GM21515 (cell line): ENCODE measurements at regions not wholly inside any gene's neighbourhood (a gene's known extent, or its start where the extent isn't known, plus 50 kb on each side); places are given as distances from the start of the nearest gene placed in this dataset.
"Not testable (repeated sequence)": the region's sequence is repeated elsewhere in the genome, so short reads cannot be mapped to it uniquely, and the experiment has no call there.

Source experiments
- ATAC-seq: cut with Tn5 transposase; IDR thresholded peaks from one replicate; pipeline ENCODE4 v1.9.1; 2021; ENCODE audit not compliant: unreplicated experiment

GRCh38 chr14:56419750-56420149, 159.8 kb upstream of the TMEM260 start:
- no peak for ATAC-seq

GRCh38 chr14:56422221-56422620, 157.4 kb upstream of the TMEM260 start:
- ATAC-seq = no peak

DNA sequence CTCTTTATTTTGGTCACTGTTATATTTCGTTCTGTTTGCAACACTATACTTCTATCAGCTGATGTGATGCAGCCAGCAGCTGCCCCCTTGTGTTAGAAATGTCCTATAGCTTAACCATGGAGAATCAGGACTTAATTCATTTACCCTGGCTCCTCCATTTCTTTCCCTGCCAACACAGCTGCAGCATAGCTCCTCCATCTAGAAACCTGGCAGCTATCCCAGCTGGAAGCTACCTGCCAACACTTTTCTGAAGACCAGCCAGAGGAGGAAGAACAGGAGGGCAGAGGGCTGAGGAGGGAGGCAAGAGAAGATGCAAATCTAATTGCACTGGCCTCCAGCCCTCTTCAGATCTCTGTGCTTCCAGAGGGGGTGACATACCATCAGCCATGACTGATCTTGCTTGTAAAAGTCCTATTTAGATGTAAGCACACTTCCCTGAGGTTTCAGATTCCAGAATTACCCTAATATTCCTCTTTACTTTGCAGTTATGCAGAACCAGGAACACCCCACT, 156.8 kb upstream of the TMEM260 start:
- ATAC-seq = no peak

GRCh38 chr14:56423544-56423943, 156.1 kb upstream of the TMEM260 start:
- ATAC-seq = no peak

DNA sequence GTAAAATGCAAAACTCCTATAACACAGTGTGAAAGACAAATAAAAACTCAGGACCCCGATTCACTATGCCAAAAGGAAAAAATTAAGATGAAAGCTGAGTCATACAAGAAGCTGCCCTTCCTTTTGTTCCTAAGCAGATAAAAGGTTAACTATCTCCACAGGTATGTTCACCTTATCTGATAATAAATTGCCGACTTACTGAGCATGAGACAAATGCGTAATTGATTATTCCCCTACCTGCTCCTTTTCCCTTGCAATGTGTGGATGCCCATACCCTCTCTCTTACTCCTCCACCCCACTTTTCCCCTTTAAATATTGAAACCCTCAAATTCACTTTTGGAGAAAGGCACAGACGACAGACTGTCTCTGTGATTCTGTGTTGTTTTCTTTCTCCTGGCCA, 148.6 kb upstream of the TMEM260 start:
- ATAC-seq = no peak

- ATAC-seq = no peak
These were observed 129.9 kb upstream of the TMEM260 start for GRCh38 chr14:56449670-56450213.

GRCh38 chr14:56452940-56453339, 126.7 kb upstream of the TMEM260 start:
- no peak for ATAC-seq

DNA sequence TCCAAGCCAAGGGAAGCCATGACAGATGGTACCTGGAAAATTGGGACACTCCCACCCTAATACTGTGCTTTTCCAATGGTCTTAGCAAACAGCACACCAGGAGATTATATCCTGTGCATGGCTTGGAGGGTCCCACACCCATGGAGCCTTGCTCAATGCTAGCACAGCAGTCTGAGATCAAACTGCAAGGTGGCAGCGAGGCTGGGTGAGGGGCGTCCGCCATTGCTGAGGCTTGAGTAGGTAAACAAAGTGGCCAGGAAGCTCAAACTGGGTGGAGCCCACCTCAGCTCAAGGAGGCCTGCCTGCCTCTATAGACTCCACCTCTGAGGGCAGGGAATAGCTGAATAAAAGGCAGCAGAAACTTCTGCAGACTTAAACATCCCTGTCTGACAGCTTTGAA, 124.9 kb upstream of the TMEM260 start:
- ATAC-seq = not testable (repeated sequence)

DNA sequence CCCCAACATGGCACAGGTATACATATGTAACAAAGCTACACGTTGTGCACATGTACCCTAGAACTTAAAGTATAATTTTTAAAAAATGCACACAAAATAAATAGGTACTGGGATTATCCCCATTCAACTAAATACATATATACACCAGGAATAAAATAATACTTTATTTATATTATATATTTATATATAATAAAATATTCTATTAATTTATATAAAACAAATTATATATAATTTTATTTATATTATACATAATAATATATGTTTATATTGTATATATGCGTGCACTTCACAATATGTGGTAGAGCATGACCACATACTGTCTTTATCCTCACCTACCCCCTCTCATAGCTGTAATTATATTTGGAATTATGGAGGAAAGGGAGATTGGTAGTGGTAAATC, 119.1 kb upstream of the TMEM260 start:
- no peak for ATAC-seq

DNA sequence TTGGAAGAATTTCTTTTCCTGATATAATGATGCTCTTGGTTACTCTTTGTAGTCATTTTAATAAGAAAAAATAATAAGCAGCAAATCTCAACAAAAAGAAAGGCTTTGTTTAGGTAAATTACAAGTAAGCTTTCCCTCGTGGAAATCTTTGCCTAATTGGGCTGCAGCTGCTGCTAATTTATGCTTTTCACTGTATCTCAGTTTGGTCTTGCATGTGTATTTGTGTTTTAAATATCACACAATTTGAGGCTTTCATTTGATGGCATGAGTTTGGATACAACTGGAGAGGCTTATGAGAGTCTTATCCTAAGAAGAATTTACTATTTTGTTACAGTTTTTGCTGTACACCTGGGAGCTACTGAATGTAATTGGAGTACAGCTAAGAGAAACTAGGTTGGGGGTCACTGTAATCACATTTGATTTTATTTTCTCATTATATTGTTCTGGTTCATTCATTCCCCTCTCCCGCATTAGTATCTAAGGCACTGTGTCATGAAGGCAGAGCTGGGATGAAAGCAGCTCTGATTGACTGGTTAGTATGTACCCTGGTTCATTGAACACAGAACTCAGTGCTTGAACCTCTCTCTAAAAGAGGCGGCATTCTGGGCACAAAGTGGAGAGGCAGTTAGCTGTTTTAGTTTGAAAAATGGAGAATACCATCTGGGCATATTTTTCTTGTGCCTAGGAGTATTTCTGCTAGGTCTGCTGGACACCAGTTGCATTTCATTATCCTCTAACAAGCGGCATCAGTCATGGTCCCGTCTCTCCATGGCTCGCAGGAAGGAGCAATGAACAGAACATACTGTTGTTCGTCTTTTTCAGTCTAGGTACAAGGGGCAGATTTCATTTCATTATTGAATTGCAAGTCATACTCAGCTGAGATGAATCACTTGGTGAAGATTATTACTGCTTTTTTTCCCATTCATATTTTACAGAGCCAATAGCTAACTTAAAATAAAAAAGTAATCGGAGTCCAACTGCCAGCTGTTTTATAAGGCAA, 118.0 kb upstream of the TMEM260 start:
- no peak for ATAC-seq

GRCh38 chr14:56463271-56463890, 116.2 kb upstream of the TMEM260 start:
- no peak for ATAC-seq

DNA sequence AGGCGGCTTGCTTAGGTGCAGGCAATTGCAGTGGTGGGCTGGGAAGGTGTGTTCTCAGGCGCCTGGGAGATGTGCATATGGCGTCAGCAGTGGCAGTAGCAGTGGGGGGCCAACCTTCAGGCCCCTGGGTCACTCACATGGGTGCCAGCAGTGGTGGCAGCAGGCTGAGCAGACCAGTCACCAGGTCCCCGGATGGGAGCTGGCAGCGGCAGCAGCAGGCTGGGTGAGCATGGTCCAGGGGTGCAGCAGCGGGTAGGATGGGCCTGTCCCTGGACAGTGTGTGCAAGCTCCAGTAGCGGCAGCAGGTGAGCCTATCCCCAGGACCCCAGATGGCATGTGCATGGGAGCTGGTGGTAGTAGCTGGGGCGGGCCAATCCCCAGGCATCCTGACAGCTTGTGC, 108.5 kb upstream of the TMEM260 start:
- no peak for ATAC-seq

DNA sequence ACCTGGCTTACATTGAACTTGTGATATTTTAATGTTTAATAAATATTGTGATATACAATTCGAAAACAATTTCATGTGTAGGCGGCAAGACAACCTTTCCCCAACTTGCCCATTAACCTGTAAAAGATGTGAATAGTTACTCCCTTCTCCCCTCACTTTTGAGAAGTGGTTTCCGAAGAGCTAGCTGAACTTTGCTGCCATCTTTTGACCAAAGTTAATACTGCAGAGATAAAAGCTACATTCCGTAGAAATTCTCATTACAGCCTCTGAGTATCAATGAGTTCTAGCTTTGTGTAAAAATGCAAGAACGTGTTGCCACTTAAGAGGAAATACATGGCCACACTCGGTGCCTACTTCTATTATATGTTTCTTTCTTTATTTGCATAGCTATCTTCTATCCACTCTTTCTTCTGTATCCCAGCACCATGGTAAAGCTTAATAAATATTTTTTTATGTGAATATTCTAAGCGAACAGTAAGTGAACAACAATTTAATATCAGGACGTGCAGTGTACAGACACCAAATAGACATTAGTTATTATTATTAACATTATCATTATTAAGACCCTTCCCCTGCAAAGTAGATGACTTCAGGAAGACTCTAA, 105.1 kb upstream of the TMEM260 start:
- no peak for ATAC-seq

GRCh38 chr14:56482310-56482911, 97.2 kb upstream of the TMEM260 start:
- ATAC-seq = no peak

DNA sequence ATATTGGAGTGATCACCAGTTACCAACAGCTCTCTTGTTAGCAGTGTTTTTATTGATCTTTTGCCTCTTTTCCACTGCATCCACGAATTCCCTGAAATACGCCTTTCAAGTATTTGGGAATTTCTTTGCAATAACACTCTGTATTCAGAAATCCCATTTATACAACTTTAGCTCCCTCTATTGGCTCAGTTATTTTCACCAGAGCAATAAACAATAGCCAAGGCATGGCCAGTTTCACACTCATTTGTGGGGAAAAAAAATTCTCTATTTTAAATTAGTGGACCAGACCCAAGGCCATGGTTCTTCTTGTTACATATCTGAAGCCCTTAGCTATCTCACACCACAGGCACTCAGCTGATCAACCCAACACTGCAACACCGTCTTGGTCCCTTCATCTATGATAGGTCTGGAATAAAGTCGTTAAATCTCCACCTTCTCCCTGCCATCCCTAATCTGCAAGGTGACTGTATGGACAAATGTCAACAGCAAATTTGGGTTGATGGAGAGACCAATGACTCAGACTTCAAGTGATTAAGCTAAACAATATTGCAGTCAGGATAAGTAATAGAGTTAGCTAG, 92.4 kb upstream of the TMEM260 start:
- ATAC-seq = no peak

GRCh38 chr14:56487761-56488160, 91.8 kb upstream of the TMEM260 start:
- ATAC-seq = no peak

- ATAC-seq = no peak
These were observed 91.3 kb upstream of the TMEM260 start for GRCh38 chr14:56488306-56488705.

- ATAC-seq = no peak
These were observed 89.2 kb upstream of the TMEM260 start for GRCh38 chr14:56490379-56490778.

DNA sequence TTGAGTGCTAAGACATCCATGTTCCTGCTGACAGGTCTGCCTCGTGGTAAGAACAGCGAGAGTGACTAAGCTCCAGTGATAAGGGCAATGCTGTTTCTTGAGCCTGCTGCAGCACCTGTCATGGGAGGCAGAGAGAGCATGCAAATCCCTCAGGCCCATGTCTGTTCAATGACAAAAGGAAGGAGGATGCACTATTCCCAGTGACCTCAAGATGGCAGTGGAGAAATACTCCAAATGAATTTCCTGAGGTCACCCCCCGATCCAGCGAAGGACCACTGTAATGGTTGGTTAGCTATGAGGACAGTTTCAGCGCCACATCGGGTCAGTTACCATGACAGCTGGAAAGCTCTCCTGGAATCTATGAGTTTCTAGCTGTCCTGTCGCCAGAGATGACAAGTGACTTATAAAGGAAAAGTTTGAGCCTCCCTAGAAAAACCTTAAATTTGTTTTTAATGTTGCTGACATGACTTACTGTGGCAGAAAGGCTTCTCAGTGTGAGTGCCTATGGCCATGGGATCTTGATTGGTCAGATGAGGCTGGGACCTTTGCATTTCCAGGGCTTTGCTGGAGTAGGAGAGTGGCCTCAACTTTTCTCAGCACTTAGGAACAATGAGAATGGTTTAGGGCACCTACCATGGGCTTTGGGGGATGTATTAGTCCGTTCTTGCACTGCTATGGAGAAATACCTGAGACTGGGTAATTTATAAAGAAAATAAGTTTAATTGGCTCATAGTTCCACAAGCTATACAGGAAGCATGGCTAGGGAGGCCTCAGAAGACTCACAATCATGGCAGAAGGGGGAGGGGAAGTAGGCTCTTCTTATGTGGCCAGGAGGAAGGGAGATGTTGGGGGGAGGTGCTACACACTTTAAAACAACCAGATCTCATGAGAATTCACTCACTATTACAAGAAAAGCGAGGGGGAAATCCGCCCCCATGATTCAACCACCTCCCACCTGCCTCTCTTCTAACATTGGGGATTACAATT, 88.0 kb upstream of the TMEM260 start:
- no peak for ATAC-seq
